Spleen (tissue), 7 donors: ENCODE measurements at regions not wholly inside any gene's neighbourhood (a gene's known extent, or its start where the extent isn't known, plus 50 kb on each side); places are given as distances from the start of the nearest gene placed in this dataset.

Experiments
- CTCF ChIP-seq, 11 experiments: fragments of 200-600 bp in 7 of 11; fragments of 450-650 bp in 4 of 11; sonication (generic) in 4 of 11; IDR thresholded peaks in 8 of 11; conservative IDR thresholded peaks in 3 of 11; 1 replicate in 7 of 11; 2 replicates in 4 of 11; pipeline versions ENCODE4 v1.4.0 to v1.8.0; 2016 to 2021; ENCODE audit warnings: antibody characterized with exemption in 11 of 11, inconsistent platforms in 4 of 11, mild to moderate bottlenecking in 1 of 11
- POLR2A ChIP-seq, 3 donors: fragments of 450-650 bp; IDR thresholded peaks; one replicate each; pipeline ENCODE4 v1.5.1; 2017; ENCODE audit warnings: antibody characterized with exemption in 3 of 3, mild to moderate bottlenecking in 1 of 3
- POLR2AphosphoS5 ChIP-seq, 3 donors: sonication (generic); formaldehyde crosslinking; IDR thresholded peaks; one replicate each; pipeline ENCODE4 v1.5.1; 2017; ENCODE audit warnings: antibody characterized with exemption in 3 of 3
- donor health status: DM: no; HTN: no; CAD: no; lungs with moderate emphysema.
- donor health status: DM: no; HTN: no; CAD: no.
- donor health status: DM: no; HTN: no; CAD: no.

- TF ChIP-seq CTCF (IDR thresholded peaks at IDR 0.05 in 8 of 11, conservative IDR thresholded peaks at IDR 0.05 in 3 of 11) (no peak), POLR2A (IDR thresholded peaks at IDR 0.05) (no peak), POLR2AphosphoS5 (IDR thresholded peaks at IDR 0.05) (no peak)
Observed at GRCh38 chr2:19086231-19086651, 272.2 kb downstream of the OSR1 start.
